K562 (cell line): ENCODE measurements at regions not wholly inside any gene's neighbourhood (a gene's known extent, or its start where the extent isn't known, plus 50 kb on each side); places are given as distances from the start of the nearest gene placed in this dataset.

ENCODE experiments used
- HIVEP1 ChIP-seq: fragments of 250-450 bp; sonication (Bioruptor Pico); IDR thresholded peaks from 2 replicates; pipeline ENCODE4 v1.4.0; 2020; ENCODE audit warnings: mild to moderate bottlenecking
- HMBOX1 ChIP-seq: sonication (generic); IDR thresholded peaks from 2 replicates; pipeline ENCODE4 v1.6.1; 2016
- NCOA1 ChIP-seq: fragments of 450-650 bp; IDR thresholded peaks from 2 replicates; pipeline ENCODE4 v1.6.1; 2016; ENCODE audit warnings: low read depth
- TF ChIP-seq, protein P1 (sequence below): fragments of 250-450 bp; sonication (Bioruptor Pico); IDR thresholded peaks from 2 replicates; pipeline ENCODE4 v1.5.0; 2021
- TF ChIP-seq, protein P2 (sequence below): fragments of 250-450 bp; sonication (Bioruptor Pico); IDR thresholded peaks from 2 replicates; pipeline ENCODE4 v1.4.0; 2020; ENCODE audit warnings: mild to moderate bottlenecking, moderate library complexity, borderline replicate concordance

GRCh38 chr1:168441745-168442144 is 102.1 kb downstream of the XCL2 start (continued):
- TF ChIP-seq HMBOX1 (no peak), HIVEP1 (CRISPR knock-in tag) (no peak), NCOA1 (no peak)
- TF ChIP-seq, protein P1, sequence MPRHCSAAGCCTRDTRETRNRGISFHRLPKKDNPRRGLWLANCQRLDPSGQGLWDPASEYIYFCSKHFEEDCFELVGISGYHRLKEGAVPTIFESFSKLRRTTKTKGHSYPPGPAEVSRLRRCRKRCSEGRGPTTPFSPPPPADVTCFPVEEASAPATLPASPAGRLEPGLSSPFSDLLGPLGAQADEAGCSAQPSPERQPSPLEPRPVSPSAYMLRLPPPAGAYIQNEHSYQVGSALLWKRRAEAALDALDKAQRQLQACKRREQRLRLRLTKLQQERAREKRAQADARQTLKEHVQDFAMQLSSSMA (CRISPR knock-in tag), result no peak
- TF ChIP-seq, protein P2, sequence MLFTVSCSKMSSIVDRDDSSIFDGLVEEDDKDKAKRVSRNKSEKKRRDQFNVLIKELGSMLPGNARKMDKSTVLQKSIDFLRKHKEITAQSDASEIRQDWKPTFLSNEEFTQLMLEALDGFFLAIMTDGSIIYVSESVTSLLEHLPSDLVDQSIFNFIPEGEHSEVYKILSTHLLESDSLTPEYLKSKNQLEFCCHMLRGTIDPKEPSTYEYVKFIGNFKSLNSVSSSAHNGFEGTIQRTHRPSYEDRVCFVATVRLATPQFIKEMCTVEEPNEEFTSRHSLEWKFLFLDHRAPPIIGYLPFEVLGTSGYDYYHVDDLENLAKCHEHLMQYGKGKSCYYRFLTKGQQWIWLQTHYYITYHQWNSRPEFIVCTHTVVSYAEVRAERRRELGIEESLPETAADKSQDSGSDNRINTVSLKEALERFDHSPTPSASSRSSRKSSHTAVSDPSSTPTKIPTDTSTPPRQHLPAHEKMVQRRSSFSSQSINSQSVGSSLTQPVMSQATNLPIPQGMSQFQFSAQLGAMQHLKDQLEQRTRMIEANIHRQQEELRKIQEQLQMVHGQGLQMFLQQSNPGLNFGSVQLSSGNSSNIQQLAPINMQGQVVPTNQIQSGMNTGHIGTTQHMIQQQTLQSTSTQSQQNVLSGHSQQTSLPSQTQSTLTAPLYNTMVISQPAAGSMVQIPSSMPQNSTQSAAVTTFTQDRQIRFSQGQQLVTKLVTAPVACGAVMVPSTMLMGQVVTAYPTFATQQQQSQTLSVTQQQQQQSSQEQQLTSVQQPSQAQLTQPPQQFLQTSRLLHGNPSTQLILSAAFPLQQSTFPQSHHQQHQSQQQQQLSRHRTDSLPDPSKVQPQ, result no peak
